ENCODE measurements at regions not wholly inside any gene's neighbourhood (a gene's known extent, or its start where the extent isn't known, plus 50 kb on each side); places are given as distances from the start of the nearest gene placed in this dataset.

GRCh38 chr5:61746831-61747575 lies 414.9 kb downstream of the ZSWIM6 start:
- DNase-seq, result no peak

GRCh38 chr5:61748121-61748520 lies 416.1 kb downstream of the ZSWIM6 start:
- DNase-seq, result no peak

GRCh38 chr5:61748651-61749050 lies 416.6 kb downstream of the ZSWIM6 start:
- DNase-seq, result no peak

GRCh38 chr5:61752588-61752987 lies 420.5 kb downstream of the ZSWIM6 start:
- no peak for DNase-seq

- no peak for DNase-seq
These were observed 422.7 kb downstream of the ZSWIM6 start for GRCh38 chr5:61754792-61755191.

- no peak for DNase-seq
These were observed 423.7 kb downstream of the ZSWIM6 start for GRCh38 chr5:61755726-61756222.

GRCh38 chr5:61758711-61759110 lies 426.7 kb downstream of the ZSWIM6 start:
- DNase-seq, result no peak

- DNase-seq, result no peak
These were observed 433.4 kb downstream of the ZSWIM6 start for GRCh38 chr5:61765471-61765870.

- DNase-seq, result no peak
These were observed 434.1 kb downstream of the ZSWIM6 start for GRCh38 chr5:61766141-61766540.

GRCh38 chr5:61767231-61768080 lies 435.4 kb downstream of the ZSWIM6 start:
- DNase-seq, result no peak

- no peak for DNase-seq
These were observed 436.7 kb downstream of the ZSWIM6 start for GRCh38 chr5:61768692-61769281.

GRCh38 chr5:61771062-61771461 lies 439.0 kb downstream of the ZSWIM6 start:
- DNase-seq, result no peak

GRCh38 chr5:61771808-61772207 lies 439.8 kb downstream of the ZSWIM6 start:
- no peak for DNase-seq

GRCh38 chr5:61775901-61776300 lies 443.8 kb downstream of the ZSWIM6 start:
- DNase-seq, result no peak

GRCh38 chr5:61777292-61777691 lies 445.2 kb downstream of the ZSWIM6 start:
- no peak for DNase-seq

- DNase-seq, result no peak
These were observed 447.7 kb downstream of the ZSWIM6 start for GRCh38 chr5:61779743-61780142.

GRCh38 chr5:61783481-61783880 lies 451.4 kb downstream of the ZSWIM6 start:
- DNase-seq, result no peak

GRCh38 chr5:61784341-61784740 lies 452.3 kb downstream of the ZSWIM6 start:
- DNase-seq, result no peak

GRCh38 chr5:61788548-61788947 lies 456.5 kb downstream of the ZSWIM6 start:
- DNase-seq, result no peak

GRCh38 chr5:61790007-61790406 lies 457.9 kb downstream of the ZSWIM6 start:
- no peak for DNase-seq

- DNase-seq, result no peak
These were observed 458.6 kb downstream of the ZSWIM6 start for GRCh38 chr5:61790678-61791077.

- no peak for DNase-seq
These were observed 464.7 kb downstream of the ZSWIM6 start for GRCh38 chr5:61796773-61797172.

- DNase-seq, result no peak
These were observed 468.4 kb downstream of the ZSWIM6 start for GRCh38 chr5:61800450-61800849.

GRCh38 chr5:61801174-61801573 lies 469.1 kb downstream of the ZSWIM6 start:
- no peak for DNase-seq

Measured in stimulated activated CD4-positive, alpha-beta T cell treated with anti-CD3 and anti-CD28 coated beads, Interleukin-4, amount 100 ng/mL, for 24 hours (primary cell).